Left ventricle myocardium superior (tissue), 1 donor: ENCODE measurements at regions not wholly inside any gene's neighbourhood (a gene's known extent, or its start where the extent isn't known, plus 50 kb on each side); places are given as distances from the start of the nearest gene placed in this dataset.
"Not testable (repeated sequence)": the region's sequence is repeated elsewhere in the genome, so short reads cannot be mapped to it uniquely, and the experiment has no call there.

ENCODE experiments used
- ATAC-seq: fragments of 200-7000 bp; cut with Tn5 transposase; one replicate; pipeline ENCODE4 v1.9.1; 2020; ENCODE audit warnings: mild to moderate bottlenecking, moderate library complexity
- DNase-seq: peaks from one replicate; pipeline ENCODE4 v3.0.0-alpha.2; 2020
- intact Hi-C: fragments of 100-400 bp; cut with micrococcal nuclease; formaldehyde crosslinking; loops from one replicate; pipeline ENCODE4 v1.11.0; 2022
- donor health status: DM: no; HTN: yes; CAD: no; lungs with severe emphysema.

GRCh38 chr5:68074048-68074632 lies 141.4 kb upstream of the PIK3R1 start:
- DNase-seq (no peak), ATAC-seq (no peak)
- intact Hi-C loops: no loop called here

DNA sequence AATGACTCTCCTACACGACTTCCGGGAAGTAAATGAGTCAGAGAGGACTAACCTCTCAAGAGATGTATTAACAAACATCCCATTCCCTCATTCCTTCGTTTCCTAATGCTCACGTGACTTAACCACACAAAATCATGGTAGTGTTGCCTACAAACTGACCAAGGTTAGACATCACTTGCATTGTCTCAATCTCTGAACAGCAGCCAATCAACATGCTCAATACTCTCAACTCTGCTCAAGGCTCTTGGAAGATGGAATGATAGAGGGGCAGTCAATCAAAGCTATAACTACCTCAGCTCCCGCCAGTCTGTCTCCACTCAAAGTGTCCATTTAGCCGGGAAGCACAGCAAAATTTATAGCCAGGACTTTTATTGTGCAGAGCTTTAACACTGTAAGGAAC lies 143.8 kb upstream of the PIK3R1 start:
- ATAC-seq: no peak
- intact Hi-C loops: no loop called here
- no peak for DNase-seq

DNA sequence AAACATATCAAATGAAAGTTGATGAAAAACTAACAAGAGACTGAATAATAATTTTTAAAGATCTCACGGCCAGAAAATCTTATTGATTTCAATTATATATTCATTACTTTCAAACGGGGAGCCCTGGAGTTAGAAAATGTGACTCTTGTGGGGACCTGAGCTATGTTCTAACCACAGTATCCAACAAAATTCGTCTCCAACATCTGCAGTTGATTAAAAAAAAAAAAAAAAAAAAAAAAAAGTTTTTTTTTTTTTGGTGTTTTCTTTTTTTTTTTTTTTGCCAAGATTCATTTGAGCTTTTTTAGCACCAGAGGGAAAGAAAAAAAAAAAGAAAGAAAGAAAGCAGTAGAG lies 144.3 kb upstream of the PIK3R1 start:
- DNase-seq (no peak), ATAC-seq (peak; percentile 35)
- intact Hi-C loops: no loop called here

GRCh38 chr5:68070591-68071281 lies 144.8 kb upstream of the PIK3R1 start:
- intact Hi-C loops: no loop called here
- peak; percentile 49 for ATAC-seq
- DNase-seq: no peak

DNA sequence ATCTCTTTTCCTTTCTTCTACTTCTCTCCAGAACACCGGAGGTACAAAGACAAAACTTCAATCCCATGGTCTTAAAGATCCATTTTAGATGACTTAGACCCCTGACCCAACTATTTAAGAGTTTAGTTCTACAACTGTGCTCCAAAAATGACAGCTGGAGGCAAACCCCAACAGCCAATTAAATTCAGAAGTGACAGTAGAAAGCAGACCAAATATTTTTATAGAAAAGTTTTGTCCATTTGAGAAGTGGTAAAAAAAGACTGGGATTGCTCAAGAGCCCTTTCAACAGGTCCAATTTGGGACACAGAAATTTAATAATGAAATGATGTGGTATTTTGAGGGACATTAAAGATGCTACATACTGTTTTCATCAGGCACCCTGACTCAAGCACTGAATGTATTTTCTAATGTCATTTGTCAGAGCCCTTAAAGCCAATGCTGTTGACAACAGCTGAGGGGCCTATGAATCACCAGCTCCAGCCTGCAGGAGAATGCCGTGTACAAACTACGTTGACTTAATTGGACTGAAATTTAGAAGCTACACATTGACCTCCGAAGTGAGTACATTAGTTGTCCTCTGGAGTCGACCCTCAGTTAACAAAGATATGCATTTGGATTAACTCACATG lies 147.5 kb upstream of the PIK3R1 start:
- intact Hi-C loops: no loop called here
- DNase-seq: no peak
- peak; percentile 59 for ATAC-seq

- peak; percentile 77 for ATAC-seq
Observed at GRCh38 chr5:68067291-68067690, 148.3 kb upstream of the PIK3R1 start.

GRCh38 chr5:68066277-68066955 lies 149.1 kb upstream of the PIK3R1 start:
- intact Hi-C loops: no loop called here
- ATAC-seq: no peak

More at GRCh38 chr5:68067291-68067690, 148.3 kb upstream of the PIK3R1 start:
- intact Hi-C loops: no loop called here
- no peak for DNase-seq

GRCh38 chr5:68065321-68065720 lies 150.2 kb upstream of the PIK3R1 start:
- intact Hi-C loops, DNase-seq, ATAC-seq: not testable (repeated sequence)

More at GRCh38 chr5:68066277-68066955, 149.1 kb upstream of the PIK3R1 start:
- DNase-seq: no peak

DNA sequence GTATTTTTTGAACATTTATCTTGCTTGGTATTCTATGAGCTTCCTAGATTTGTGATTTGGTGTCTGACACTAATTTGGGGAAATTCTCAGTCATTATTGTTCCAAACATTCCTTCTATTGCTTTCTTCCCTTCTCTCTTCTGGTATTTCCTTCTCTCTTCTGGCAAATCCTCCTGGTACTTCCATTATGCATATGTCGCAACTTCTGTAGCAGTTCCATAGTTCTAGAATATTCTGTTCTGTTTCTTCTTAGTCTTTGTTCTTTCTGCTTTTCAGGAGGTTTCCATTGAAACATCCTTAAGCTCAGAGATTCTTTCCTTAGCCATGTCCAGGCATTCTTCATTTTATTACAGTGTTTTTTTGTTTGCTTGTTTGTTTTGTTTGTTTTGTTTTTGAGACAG lies 155.2 kb upstream of the PIK3R1 start:
- intact Hi-C loops: no loop called here
- ATAC-seq (no peak), DNase-seq (no peak)

- ATAC-seq (no peak), DNase-seq (no peak)
- intact Hi-C loops: no loop called here
Observed at GRCh38 chr5:68057191-68057590, 158.4 kb upstream of the PIK3R1 start.

- DNase-seq (no peak), ATAC-seq (no peak)
- intact Hi-C loops: no loop called here
Observed at GRCh38 chr5:68055686-68056085, 159.9 kb upstream of the PIK3R1 start.

- no peak for DNase-seq
- intact Hi-C loops: no loop called here
- ATAC-seq: peak; percentile 31
Observed at GRCh38 chr5:68054638-68055037, 160.9 kb upstream of the PIK3R1 start.

GRCh38 chr5:68053202-68053601 lies 162.4 kb upstream of the PIK3R1 start:
- intact Hi-C loops: no loop called here
- ATAC-seq (no peak), DNase-seq (no peak)

DNA sequence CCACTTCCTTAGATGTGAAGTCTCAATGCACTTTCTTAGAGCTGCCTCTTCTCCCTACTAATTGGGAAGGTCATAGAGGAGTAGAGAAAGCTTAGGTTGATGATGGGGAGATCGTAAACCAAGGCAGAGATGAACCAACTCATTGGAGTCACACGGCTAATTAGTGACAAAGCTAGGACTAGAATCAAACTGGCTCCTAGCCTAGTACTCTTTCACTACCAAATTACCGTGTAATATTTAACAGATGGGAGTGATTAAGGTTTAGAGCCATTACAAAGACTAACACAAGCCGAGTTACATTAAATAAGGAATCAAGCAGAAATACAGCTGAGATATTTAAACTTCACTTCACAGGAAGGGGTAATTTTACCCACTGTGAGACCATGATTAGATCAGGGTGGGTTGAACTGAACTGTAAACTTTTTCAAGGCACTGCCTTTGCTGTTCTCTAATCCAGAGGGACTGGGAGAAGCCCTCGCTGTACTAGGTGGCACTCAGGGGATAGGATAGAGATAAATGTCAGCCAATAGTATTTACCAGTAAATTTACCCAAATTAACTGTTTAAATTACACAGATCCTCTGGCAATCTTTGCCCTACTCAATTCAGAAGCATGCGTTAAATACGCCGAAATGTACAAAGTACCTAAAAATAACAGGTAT lies 166.4 kb upstream of the PIK3R1 start:
- no peak for ATAC-seq
- intact Hi-C loops: no loop called here
- DNase-seq: no peak

DNA sequence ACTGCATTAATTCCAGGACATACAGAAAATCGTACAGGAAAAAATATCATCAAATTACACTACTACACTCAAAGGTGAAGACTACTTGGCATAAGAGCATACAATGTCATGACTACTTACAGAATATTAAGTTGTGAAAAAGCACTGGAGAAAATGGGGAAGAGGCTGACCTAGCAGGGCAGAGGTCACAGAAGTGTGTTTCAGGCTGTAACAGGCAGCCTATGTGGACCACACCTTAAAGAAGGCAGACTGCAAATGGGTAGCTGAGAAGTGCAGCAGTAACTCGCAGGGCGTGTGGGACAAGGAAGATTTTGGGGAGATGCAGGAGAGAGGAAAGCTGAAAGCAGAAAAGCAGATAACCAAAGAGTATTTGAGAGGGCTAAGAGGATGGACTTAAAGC lies 167.0 kb upstream of the PIK3R1 start:
- no peak for DNase-seq
- intact Hi-C loops: no loop called here
- no peak for ATAC-seq

DNA sequence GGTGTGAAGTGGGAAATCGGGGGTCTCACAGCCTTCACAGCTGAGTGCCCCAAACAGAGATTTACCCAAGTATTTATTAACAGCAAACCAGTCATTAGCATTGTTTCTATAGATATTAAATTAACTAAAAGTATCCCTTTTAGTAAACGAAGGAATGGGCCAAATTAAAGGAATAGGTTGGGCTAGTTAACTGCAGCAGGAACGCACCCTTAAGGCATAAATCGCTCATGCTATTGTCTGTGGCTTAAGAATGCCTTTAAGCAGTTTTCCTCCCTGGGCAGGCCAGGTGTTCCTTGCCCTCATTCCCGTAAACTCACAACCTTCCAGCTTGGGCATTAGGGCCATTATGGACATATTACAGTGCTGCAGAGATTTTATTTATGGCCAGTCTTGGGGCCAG lies 167.5 kb upstream of the PIK3R1 start:
- ATAC-seq, intact Hi-C loops, DNase-seq: not testable (repeated sequence)

DNA sequence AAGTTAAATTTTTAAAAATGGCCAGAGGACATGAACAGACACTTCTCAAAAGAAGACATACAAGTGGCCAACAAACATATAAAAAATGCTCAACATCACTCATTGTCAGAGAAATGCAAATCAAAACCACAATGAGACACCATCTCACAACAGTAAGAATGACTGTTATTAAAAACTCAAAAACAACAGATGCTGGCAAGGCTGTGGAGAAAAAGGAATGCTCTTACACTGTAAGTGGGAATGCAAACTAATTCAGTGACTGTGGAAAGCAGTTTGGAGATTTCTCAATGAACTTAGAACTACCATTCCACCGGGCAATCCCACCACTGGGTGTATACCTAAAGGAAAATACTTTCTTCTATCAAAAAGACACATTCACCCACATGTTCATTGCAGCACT lies 168.5 kb upstream of the PIK3R1 start:
- intact Hi-C loops: no loop called here
- ATAC-seq (no peak), DNase-seq (no peak)

- ATAC-seq (no peak), DNase-seq (no peak)
- intact Hi-C loops: no loop called here
Observed at GRCh38 chr5:68046445-68046844, 169.1 kb upstream of the PIK3R1 start.

DNA sequence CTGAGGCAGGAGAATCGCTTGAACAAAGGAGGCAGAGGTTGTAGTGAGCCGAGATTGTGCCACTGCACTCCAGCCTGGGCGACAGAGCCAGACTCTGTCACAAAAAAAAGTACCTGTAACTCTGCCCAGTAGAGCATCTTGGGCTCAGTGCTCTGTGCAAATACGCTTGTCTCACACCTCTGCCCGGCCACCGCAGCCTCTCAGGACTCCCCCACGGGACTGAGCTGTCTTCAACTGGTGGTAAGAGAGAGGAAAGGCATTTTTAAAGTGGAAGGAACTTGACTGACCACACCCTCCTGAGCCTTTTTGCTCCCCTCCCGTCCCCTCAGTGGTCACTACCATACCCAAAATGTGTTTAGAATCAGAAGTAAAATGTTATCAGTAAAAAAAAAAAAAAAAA lies 174.3 kb upstream of the PIK3R1 start:
- peak; percentile 80 for ATAC-seq
- peak; percentile 35 for DNase-seq
- intact Hi-C loops: no loop called here

GRCh38 chr5:68037546-68037945 lies 178.0 kb upstream of the PIK3R1 start:
- ATAC-seq (no peak), DNase-seq (no peak)
- intact Hi-C loops: no loop called here
